Osteocyte (in vitro differentiated cells): ENCODE measurements at regions not wholly inside any gene's neighbourhood (a gene's known extent, or its start where the extent isn't known, plus 50 kb on each side); places are given as distances from the start of the nearest gene placed in this dataset.

Source experiments
- DNase-seq: peaks from one replicate; pipeline ENCODE4 v3.0.0; 2021; ENCODE audit warnings: mixed read lengths; ENCODE audit not compliant: unreplicated experiment; ENCODE audit errors: extremely low spot score
- H3K27ac Mint-ChIP-seq: one replicate; pipeline ENCODE4 v1.8.0; 2021; ENCODE audit warnings: mild to moderate bottlenecking, mixed read lengths; ENCODE audit not compliant: unreplicated experiment
- H3K27me3 Mint-ChIP-seq: one replicate; pipeline ENCODE4 v1.8.0; 2021; ENCODE audit warnings: mixed read lengths; ENCODE audit not compliant: unreplicated experiment
- H3K36me3 Mint-ChIP-seq: one replicate; pipeline ENCODE4 v1.8.0; 2021; ENCODE audit warnings: mixed read lengths; ENCODE audit not compliant: unreplicated experiment
- H3K4me1 Mint-ChIP-seq: one replicate; pipeline ENCODE4 v1.8.0; 2021; ENCODE audit warnings: mixed read lengths; ENCODE audit not compliant: unreplicated experiment
- H3K4me3 Mint-ChIP-seq: one replicate; pipeline ENCODE4 v1.8.0; 2021; ENCODE audit warnings: mild to moderate bottlenecking, moderate library complexity, mixed read lengths; ENCODE audit not compliant: unreplicated experiment
- H3K9me3 Mint-ChIP-seq: one replicate; pipeline ENCODE4 v1.8.0; 2021; ENCODE audit warnings: mixed read lengths; ENCODE audit not compliant: unreplicated experiment
- CTCF ChIP-seq: fragments of 200-600 bp; sonication (generic); IDR thresholded peaks from 2 replicates; pipeline ENCODE4 v1.5.0; 2021; ENCODE audit warnings: antibody characterized with exemption, mild to moderate bottlenecking, moderate library complexity

GRCh38 chr13:86848716-86849115 lies 822.5 kb upstream of the SLITRK5 start:
- Mint-ChIP-seq H3K27me3 (no peaks in the 10 kb centered on the region), H3K9me3 (no peaks in the 10 kb centered on the region), H3K27ac (no peak overlapping the region), H3K36me3 (no peaks in the 10 kb centered on the region), H3K4me1 (no peaks in the 10 kb centered on the region), H3K4me3 (no peak overlapping the region)
- DNase-seq, result no peak
- TF ChIP-seq CTCF, result no peak

GRCh38 chr13:86856991-86857390 lies 814.2 kb upstream of the SLITRK5 start:
- no peak for TF ChIP-seq CTCF
- Mint-ChIP-seq H3K9me3 (no peaks in the 10 kb centered on the region), H3K4me1 (peaks cover 5% of the 10 kb centered on the region), H3K27ac (no peak overlapping the region), H3K4me3 (no peak overlapping the region), H3K36me3 (no peaks in the 10 kb centered on the region), H3K27me3 (no peaks in the 10 kb centered on the region)
- DNase-seq, result no peak

- no peaks in the 10 kb centered on the region for H3K9me3 Mint-ChIP-seq
- no peak for TF ChIP-seq CTCF
- H3K27ac Mint-ChIP-seq, result no peak overlapping the region
- no peaks in the 10 kb centered on the region for H3K27me3 Mint-ChIP-seq
- H3K4me1 Mint-ChIP-seq, result peaks cover 5% of the 10 kb centered on the region
- no peak for DNase-seq
- H3K36me3 Mint-ChIP-seq, result no peaks in the 10 kb centered on the region
- H3K4me3 Mint-ChIP-seq, result no peak overlapping the region
Observed at GRCh38 chr13:86858216-86858615, 813.0 kb upstream of the SLITRK5 start.

GRCh38 chr13:86862137-86862536 lies 809.0 kb upstream of the SLITRK5 start:
- no peak for DNase-seq
- Mint-ChIP-seq H3K36me3 (no peaks in the 10 kb centered on the region), H3K27me3 (no peaks in the 10 kb centered on the region), H3K27ac (no peak overlapping the region), H3K4me1 (peaks cover 3% of the 10 kb centered on the region), H3K9me3 (no peaks in the 10 kb centered on the region), H3K4me3 (no peak overlapping the region)
- TF ChIP-seq CTCF, result no peak

DNA sequence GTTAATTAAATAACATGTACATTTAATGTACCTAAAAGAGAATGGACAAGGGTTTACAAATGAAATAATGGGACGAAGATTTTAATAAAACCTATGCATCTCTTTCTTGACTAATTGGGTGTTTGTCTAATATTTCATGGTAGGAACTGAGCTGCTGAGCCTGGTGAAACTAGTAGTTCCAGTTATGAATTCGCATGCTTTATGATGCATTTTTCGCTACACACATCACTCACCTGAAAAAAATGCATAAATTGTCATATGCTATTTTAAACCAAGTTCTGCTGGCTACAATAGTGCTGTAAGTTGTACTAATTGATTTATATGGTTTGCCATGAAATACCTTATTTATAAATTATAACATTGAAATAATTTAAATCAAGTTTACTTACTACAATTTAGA lies 806.8 kb upstream of the SLITRK5 start:
- Mint-ChIP-seq H3K4me3 (no peak overlapping the region), H3K9me3 (no peaks in the 10 kb centered on the region), H3K36me3 (no peaks in the 10 kb centered on the region), H3K4me1 (no peaks in the 10 kb centered on the region), H3K27ac (no peak overlapping the region), H3K27me3 (no peaks in the 10 kb centered on the region)
- no peak for TF ChIP-seq CTCF
- no peak for DNase-seq
